ENCODE measurements at regions not wholly inside any gene's neighbourhood (a gene's known extent, or its start where the extent isn't known, plus 50 kb on each side); places are given as distances from the start of the nearest gene placed in this dataset.

- H3K56ac ChIP-seq (replicated peaks; ENCODE audit: insufficient read length, low read depth, low read length), result no peak overlapping the region
- no peak overlapping the region for H3K4ac ChIP-seq (replicated peaks; ENCODE audit: insufficient read length, low read depth, low read length)
- no peak for DNase-seq (ENCODE audit: low read depth in 1 of 2, low spot score in 2 of 2)
- no peak overlapping the region for H3K27ac ChIP-seq (ENCODE audit: low read depth, low read length)
- H2BK15ac ChIP-seq (ENCODE audit: low read length), result no peak overlapping the region
- no peak overlapping the region for H3K14ac ChIP-seq (ENCODE audit: insufficient read length)
- POLR2A ChIA-PET (ENCODE audit: partially characterized antibody), result interaction anchor here (1.5 kb wide), 1 partner anchor 10 kb away, joined by 3 read pairs; no protein-coding TSS in a partner anchor
- no peak overlapping the region for H2BK12ac ChIP-seq (ENCODE audit: low read depth, low read length)
- H3K4me3 ChIP-seq (ENCODE audit: extremely low read depth in 1 of 4, insufficient read depth in 2 of 4, low read depth in 3 of 4, low read length in 4 of 4), result no peak overlapping the region
- no peaks in the 10 kb centered on the region for H3K79me1 ChIP-seq (ENCODE audit: low read depth, low read length)
- no peaks in the 10 kb centered on the region for H3K4me1 ChIP-seq (replicated peaks in 1 of 4; ENCODE audit: control insufficient read depth in 3 of 4, insufficient read depth in 4 of 4, low read length in 3 of 4)
- no peak overlapping the region for H4K5ac ChIP-seq (ENCODE audit: insufficient read length, low read depth, low read length)
- peaks cover 3 to 4% of the 10 kb centered on the region in 2 experiments; a peak in 2 of 4 replicates for H3K9me3 ChIP-seq (ENCODE audit: insufficient read depth in 2 of 2, low read depth in 1 of 2, low read length in 1 of 2)
- H3K36me3 ChIP-seq (ENCODE audit: control insufficient read depth in 2 of 4, insufficient read depth in 4 of 4, low read length in 3 of 4), result no peaks in the 10 kb centered on the region
- no peak overlapping the region for H3K18ac ChIP-seq (ENCODE audit: extremely low read depth, low read length)
- H3K23ac ChIP-seq (ENCODE audit: insufficient read length), result no peak overlapping the region
- H4K20me1 ChIP-seq (replicated peaks in 1 of 2; ENCODE audit: control insufficient read depth in 1 of 2, insufficient read depth in 2 of 2, low read length in 2 of 2), result peaks cover 0 to 4% of the 10 kb centered on the region in 2 experiments
- no peak for FAIRE-seq
- no peak overlapping the region for H3K4me2 ChIP-seq (ENCODE audit: insufficient read depth in 1 of 2, low read depth in 2 of 2, low read length in 2 of 2)
- no peak overlapping the region for H4K8ac ChIP-seq (ENCODE audit: extremely low read depth, insufficient read depth, low read length)
- no peaks in the 10 kb centered on the region for H3K79me2 ChIP-seq (ENCODE audit: control insufficient read depth in 1 of 2, insufficient read depth in 2 of 2, low read length in 2 of 2)
- peaks cover 6% of the 10 kb centered on the region; the same call in 1 of the 2 replicates for H3K23me2 ChIP-seq (ENCODE audit: low read depth, low read length)
- H2AFZ ChIP-seq (ENCODE audit: low read length), result no peak overlapping the region
- no peak overlapping the region for H3K9ac ChIP-seq (replicated peaks in 1 of 4; ENCODE audit: extremely low read depth in 1 of 4, low read depth in 3 of 4, low read length in 3 of 4)
- H4K91ac ChIP-seq (replicated peaks; ENCODE audit: insufficient read length, low read length), result no peak overlapping the region
- H2BK120ac ChIP-seq (replicated peaks; ENCODE audit: low read depth, low read length), result no peak overlapping the region
- WGBS, 2 experiments (ENCODE audit: extremely low coverage in 1 of 2, insufficient coverage in 1 of 2, insufficient read length in 1 of 2, insufficient replicate concordance in 2 of 2, low coverage in 1 of 2, low lambda C conversion rate in 2 of 2, missing lambda C conversion rate in 1 of 2), result 86% methylated on average over 3 of the region's 3 CpGs; no CpG with 5 or more reads in 1 of the 2 experiments
- H3K27me3 ChIP-seq (replicated peaks in 1 of 4; ENCODE audit: control insufficient read depth in 3 of 4, extremely low read depth in 1 of 4, insufficient read depth in 3 of 4, low read length in 3 of 4), result no peaks in the 10 kb centered on the region; a peak in 1 of 7 replicates
- CTCF ChIA-PET (ENCODE audit: partially characterized antibody), result interaction anchor here (1.1 to 3.0 kb wide), 2 partner anchors 11 to 56 kb away, joined by 3 to 11 read pairs; no protein-coding TSS in a partner anchor
- H2BK5ac ChIP-seq (ENCODE audit: low read depth, low read length), result no peak overlapping the region
- H2AK5ac ChIP-seq (ENCODE audit: low read depth, low read length), result no peak overlapping the region
- no peak overlapping the region for H2BK20ac ChIP-seq (ENCODE audit: low read length)
- TF ChIP-seq MAX (IDR thresholded peaks at IDR 0.05), result no peak
- TF ChIP-seq ATF3 (IDR thresholded peaks at IDR 0.05; ENCODE audit: insufficient read depth, low read depth, low read length), result no peak
- no peak for TF ChIP-seq RXRA (IDR thresholded peaks at IDR 0.05; ENCODE audit: insufficient read depth, low read depth, low read length)
- no peak for TF ChIP-seq KDM4A (IDR thresholded peaks at IDR 0.05; ENCODE audit: low read depth, low read length, severe bottlenecking)
- no peak for TF ChIP-seq TEAD4 (IDR thresholded peaks at IDR 0.05; ENCODE audit: low read depth, low read length)
- no peak for TF ChIP-seq CTCF (IDR thresholded peaks at IDR 0.05; ENCODE audit: control extremely low read depth in 1 of 3, insufficient read depth in 1 of 3, low read depth in 1 of 3, low read length in 3 of 3)
- TF ChIP-seq USF2 (IDR thresholded peaks at IDR 0.05; ENCODE audit: low read length), result no peak
- TF ChIP-seq CBX8 (IDR thresholded peaks at IDR 0.05; ENCODE audit: borderline replicate concordance, low read depth, low read length), result no peak
- no peak for TF ChIP-seq HDAC6 (IDR thresholded peaks at IDR 0.05; ENCODE audit: low read depth, low read length)
Observed at GRCh38 chr21:43266534-43266933, 97.7 kb downstream of the CRYAA start.

Measured in H1 (cell line).